ENCODE measurements at regions not wholly inside any gene's neighbourhood (a gene's known extent, or its start where the extent isn't known, plus 50 kb on each side); places are given as distances from the start of the nearest gene placed in this dataset.

DNA sequence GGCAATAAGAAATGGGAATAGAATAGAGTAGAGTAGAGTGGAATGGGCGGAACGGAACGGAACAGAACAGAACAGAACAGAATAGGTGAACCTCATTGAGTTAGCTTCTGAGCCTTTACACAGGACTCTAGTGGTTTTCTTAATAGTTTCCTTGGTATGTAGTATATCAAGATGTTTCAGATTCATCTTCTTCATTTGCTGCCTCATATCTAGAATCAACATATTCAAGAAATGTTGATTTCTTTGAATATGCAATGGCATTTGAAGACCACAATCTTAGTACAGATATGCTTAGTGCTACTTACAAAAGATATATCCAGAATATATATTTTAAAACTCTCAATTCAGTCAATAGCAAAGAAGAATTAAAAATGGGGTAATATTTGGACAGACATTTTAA is 133.8 kb downstream of the TSEN15 start:
- TF ChIP-seq, protein P1, sequence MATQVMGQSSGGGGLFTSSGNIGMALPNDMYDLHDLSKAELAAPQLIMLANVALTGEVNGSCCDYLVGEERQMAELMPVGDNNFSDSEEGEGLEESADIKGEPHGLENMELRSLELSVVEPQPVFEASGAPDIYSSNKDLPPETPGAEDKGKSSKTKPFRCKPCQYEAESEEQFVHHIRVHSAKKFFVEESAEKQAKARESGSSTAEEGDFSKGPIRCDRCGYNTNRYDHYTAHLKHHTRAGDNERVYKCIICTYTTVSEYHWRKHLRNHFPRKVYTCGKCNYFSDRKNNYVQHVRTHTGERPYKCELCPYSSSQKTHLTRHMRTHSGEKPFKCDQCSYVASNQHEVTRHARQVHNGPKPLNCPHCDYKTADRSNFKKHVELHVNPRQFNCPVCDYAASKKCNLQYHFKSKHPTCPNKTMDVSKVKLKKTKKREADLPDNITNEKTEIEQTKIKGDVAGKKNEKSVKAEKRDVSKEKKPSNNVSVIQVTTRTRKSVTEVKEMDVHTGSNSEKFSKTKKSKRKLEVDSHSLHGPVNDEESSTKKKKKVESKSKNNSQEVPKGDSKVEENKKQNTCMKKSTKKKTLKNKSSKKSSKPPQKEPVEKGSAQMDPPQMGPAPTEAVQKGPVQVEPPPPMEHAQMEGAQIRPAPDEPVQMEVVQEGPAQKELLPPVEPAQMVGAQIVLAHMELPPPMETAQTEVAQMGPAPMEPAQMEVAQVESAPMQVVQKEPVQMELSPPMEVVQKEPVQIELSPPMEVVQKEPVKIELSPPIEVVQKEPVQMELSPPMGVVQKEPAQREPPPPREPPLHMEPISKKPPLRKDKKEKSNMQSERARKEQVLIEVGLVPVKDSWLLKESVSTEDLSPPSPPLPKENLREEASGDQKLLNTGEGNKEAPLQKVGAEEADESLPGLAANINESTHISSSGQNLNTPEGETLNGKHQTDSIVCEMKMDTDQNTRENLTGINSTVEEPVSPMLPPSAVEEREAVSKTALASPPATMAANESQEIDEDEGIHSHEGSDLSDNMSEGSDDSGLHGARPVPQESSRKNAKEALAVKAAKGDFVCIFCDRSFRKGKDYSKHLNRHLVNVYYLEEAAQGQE (IDR thresholded peaks at IDR 0.05; ENCODE audit: borderline replicate concordance), result no peak
- TF ChIP-seq, protein P2, sequence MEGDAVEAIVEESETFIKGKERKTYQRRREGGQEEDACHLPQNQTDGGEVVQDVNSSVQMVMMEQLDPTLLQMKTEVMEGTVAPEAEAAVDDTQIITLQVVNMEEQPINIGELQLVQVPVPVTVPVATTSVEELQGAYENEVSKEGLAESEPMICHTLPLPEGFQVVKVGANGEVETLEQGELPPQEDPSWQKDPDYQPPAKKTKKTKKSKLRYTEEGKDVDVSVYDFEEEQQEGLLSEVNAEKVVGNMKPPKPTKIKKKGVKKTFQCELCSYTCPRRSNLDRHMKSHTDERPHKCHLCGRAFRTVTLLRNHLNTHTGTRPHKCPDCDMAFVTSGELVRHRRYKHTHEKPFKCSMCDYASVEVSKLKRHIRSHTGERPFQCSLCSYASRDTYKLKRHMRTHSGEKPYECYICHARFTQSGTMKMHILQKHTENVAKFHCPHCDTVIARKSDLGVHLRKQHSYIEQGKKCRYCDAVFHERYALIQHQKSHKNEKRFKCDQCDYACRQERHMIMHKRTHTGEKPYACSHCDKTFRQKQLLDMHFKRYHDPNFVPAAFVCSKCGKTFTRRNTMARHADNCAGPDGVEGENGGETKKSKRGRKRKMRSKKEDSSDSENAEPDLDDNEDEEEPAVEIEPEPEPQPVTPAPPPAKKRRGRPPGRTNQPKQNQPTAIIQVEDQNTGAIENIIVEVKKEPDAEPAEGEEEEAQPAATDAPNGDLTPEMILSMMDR (IDR thresholded peaks at IDR 0.05; ENCODE audit: poor library complexity, severe bottlenecking), result no peak
- no peak for TF ChIP-seq RAD21 (conservative IDR thresholded peaks at IDR 0.05)

Data from neural cell (in vitro differentiated cells).